HS-27A (cell line): ENCODE measurements at regions not wholly inside any gene's neighbourhood (a gene's known extent, or its start where the extent isn't known, plus 50 kb on each side); places are given as distances from the start of the nearest gene placed in this dataset.

Experiments used
- DNase-seq: peaks from one replicate; pipeline ENCODE4 v3.0.0-alpha.2; 2012; ENCODE audit warnings: low read depth, missing footprints

DNA sequence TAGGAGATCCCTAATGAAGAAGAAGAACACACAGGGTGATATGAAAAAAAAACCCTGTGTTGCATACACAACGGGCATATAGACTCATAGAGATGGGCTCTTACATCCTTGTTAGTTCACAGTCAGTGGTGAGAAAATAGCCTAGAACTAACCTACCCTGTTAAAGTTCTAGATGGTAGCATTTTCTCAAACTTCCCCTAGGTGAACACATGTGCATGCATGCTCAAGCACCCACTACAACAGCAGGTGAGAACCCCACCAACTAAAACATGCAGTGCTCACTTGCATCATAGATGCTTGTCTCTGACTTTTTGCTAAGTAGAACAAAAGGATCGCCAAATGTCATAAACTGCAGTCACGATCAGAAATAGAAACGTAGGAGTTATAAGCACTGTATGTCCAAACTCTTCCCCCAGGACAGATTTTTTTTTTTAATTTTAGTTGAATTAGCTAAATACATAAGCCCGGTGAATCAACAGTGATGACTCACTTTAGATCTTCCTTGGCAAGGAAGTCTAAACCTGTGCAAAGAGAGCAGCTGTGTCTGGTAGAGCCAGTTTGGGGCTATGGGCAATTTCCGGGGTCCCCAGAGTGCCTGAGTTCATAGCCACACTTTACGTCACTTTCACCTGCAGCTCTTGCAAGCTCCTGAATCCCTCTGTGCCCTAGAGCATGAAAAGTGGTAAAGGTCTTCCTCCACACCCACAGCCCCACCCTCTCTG lies 96.2 kb upstream of the SEMA6D start:
- DNase-seq, result no peak

GRCh38 chr15:47622055-47622454 lies 95.2 kb upstream of the SEMA6D start:
- no peak for DNase-seq

GRCh38 chr15:47624503-47624902 lies 92.8 kb upstream of the SEMA6D start:
- DNase-seq, result no peak

DNA sequence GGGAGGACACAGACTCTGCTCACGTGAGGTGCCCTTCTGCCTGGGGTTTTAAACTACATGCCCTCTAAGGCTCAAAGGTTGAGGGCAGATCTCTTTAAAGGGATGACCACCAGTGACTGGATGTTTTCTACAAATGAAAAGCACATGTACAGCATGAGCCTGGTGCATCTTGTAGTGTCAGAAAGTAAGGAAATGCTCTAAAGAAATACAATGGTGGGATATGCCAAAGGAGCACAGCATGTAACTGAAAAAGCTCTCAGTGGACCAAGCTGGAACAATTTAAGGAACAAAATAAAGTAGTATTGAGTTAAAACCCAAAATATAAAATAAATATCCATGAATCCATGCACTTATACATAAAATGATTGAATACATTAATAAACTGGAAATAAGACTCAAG lies 78.3 kb upstream of the SEMA6D start:
- no peak for DNase-seq

DNA sequence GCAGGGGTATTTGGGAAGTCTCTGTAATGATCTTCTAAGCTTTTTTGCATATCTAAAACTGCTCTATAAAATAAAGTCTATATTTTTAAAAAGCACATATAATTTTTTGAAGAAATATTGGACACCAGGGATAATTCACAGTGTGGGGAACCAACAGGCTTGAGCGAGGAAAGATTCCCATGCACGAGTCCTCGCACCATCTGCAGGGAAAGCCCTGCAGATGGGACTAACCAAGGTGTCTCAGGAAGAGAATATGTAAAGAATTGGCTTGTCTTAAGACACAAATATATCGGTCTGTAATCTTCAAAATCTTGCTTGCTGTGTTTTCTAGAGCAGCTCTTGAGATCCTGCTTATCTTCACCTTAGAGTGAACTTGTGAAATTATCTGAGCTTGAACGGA lies 77.2 kb upstream of the SEMA6D start:
- no peak for DNase-seq

GRCh38 chr15:47640901-47641300 lies 76.4 kb upstream of the SEMA6D start:
- no peak for DNase-seq

DNA sequence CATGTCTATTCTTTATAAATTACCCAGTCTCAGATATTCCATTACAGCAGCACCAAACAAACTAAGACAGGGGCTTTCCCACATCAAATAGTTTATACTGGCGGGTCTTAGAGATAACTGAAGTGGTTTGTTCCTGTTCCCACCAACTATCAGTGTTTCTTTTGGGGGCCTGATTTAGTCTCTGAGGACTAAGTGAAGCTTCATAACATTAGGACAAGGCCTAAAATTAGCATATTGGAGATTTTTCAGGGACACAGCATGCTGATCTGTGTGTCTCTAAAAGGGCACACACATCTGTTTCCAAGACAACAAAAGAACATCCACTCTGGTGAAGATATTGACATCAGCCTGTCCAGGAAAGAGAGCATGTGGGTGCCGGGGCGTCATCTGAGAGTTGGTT lies 72.6 kb upstream of the SEMA6D start:
- no peak for DNase-seq

DNA sequence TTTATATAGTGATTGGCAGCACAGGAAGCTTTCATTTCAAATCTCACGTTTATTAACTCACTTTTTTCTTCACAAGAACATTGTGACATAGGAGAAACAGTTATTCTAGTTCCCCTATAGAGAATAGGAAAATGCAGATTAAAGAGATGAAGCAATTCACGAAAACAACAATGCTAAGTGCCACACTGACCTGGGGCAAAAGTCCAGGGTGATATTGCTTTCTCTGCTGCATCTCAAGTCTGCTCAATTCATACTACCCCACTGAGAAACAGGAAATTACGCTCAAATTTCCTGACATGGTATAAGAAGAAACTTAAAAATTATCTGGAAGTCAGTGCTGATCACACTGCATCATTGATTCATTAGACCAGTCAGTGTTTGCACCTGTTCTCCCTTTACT lies 66.7 kb upstream of the SEMA6D start:
- no peak for DNase-seq

GRCh38 chr15:47652328-47652727 lies 65.0 kb upstream of the SEMA6D start:
- no peak for DNase-seq

DNA sequence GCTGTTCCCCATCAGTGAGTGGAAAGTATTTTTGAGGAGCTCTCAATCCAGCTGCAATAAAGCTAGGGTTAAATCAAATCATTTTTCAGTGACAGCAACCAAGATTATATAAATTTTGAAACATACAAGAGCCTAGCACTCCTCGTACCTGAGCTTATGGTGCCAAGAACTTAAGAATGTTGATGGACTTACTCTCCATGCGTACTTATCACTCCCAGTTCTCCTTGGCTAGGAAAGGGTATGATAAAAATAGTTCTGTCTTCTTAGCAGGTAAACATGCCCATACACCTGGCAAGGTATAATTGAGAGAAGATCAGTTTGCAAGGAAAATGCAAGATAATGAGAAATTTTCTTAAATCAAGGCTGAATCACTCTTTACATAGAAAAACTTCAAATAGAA lies 64.5 kb upstream of the SEMA6D start:
- DNase-seq, result no peak

DNA sequence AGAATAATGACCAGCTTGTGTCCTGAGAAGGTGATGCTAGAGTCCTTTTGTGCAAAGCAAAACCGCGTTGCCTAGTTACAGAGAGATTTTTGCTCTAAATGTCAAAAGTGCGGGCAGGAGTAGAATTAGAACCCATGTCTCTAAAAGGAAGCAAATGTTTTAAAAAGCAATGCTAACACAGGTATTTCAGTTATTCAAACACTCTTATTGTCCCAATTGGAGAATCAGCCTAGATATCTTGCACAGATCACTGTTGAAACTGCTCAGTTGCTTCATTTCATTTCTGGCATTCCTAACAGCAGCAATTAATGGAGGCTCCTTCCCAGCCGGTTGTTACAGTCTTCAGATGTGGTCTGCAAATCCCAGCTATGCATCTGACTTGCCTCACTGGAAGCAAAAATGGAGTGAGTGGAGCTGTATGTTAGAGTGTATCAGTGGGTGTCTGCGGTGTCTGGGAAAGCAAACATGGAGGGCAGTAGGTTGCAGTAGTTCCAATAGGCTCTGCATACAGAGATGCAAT lies 55.6 kb upstream of the SEMA6D start:
- DNase-seq, result no peak

- no peak for DNase-seq
These were observed 54.2 kb upstream of the SEMA6D start for GRCh38 chr15:47663101-47663500.
